ENCODE measurements at regions not wholly inside any gene's neighbourhood (a gene's known extent, or its start where the extent isn't known, plus 50 kb on each side); places are given as distances from the start of the nearest gene placed in this dataset.

DNA sequence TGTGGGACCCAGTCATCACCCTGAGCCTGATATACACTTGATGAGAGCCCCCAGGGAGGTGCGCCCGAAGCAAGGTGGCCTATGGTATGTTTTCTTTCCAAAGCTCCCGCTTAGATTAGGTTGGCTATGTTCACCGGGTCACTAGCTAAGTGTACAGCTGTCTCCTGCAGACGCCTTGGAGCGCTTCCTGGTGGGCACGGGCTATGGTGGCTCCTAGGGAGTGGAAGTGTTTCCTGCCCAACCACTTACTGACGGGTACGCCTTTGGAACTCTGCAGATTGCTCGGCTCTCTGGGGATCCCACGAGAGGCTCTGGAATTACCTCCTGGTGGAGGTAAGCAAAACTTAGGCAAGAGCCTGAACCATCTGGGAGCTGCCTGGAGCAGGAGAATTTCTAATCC, 83.6 kb upstream of the CXCL12 start:
- H3K4me1 ChIP-seq (ENCODE audit: control insufficient read depth in 2 of 2, insufficient read depth in 1 of 2, low read depth in 1 of 2, low read length in 2 of 2): peaks cover 0 to 2% of the 10 kb centered on the region in 2 donors
- no peak overlapping the region for H2BK120ac ChIP-seq (ENCODE audit: low read depth, low read length)
- no peaks in the 10 kb centered on the region for H3K36me3 ChIP-seq (replicated peaks in 1 of 2; ENCODE audit: control insufficient read depth in 2 of 2, insufficient read depth in 2 of 2, low read length in 2 of 2)
- no peak overlapping the region for H3K9ac ChIP-seq (ENCODE audit: low read depth, low read length, poor library complexity)
- no peak overlapping the region for H3K4me2 ChIP-seq (ENCODE audit: insufficient read depth, low read length, poor library complexity, severe bottlenecking)
- no peaks in the 10 kb centered on the region for H3K27me3 ChIP-seq (ENCODE audit: control insufficient read depth in 3 of 3, insufficient read depth in 3 of 3, low read depth in 1 of 3, low read length in 3 of 3)
- H3K23ac ChIP-seq (ENCODE audit: low read depth, low read length, poor library complexity): no peak overlapping the region
- H3K27ac ChIP-seq (replicated peaks; ENCODE audit: low read length): no peak overlapping the region
- DNase-seq (ENCODE audit: low spot score): no peak
- H3K79me1 ChIP-seq (ENCODE audit: low read depth, low read length): no peaks in the 10 kb centered on the region
- H3K18ac ChIP-seq (ENCODE audit: low read length): no peak overlapping the region
- no peak overlapping the region for H3K14ac ChIP-seq (ENCODE audit: low read length)
- no peak overlapping the region for H4K8ac ChIP-seq (ENCODE audit: low read depth, low read length)
- no peak overlapping the region for H2BK12ac ChIP-seq (ENCODE audit: low read length)
- peaks cover 0 to 2% of the 10 kb centered on the region in 2 donors for H3K9me3 ChIP-seq (replicated peaks in 1 of 2; ENCODE audit: control insufficient read depth in 2 of 2, insufficient read depth in 1 of 2, low read depth in 1 of 2, low read length in 2 of 2)
- H3K4me3 ChIP-seq (ENCODE audit: low read length in 2 of 2): no peak overlapping the region
- no peak overlapping the region for H4K91ac ChIP-seq (ENCODE audit: low read depth, low read length, poor library complexity)
- H2BK15ac ChIP-seq (ENCODE audit: low read length): no peak overlapping the region
- no peak overlapping the region for H2AFZ ChIP-seq (ENCODE audit: low read length)
- no peak overlapping the region for H3K4ac ChIP-seq (ENCODE audit: low read length)
- no CpG with 5 or more reads among the region's 11 CpGs for WGBS, 2 donors (ENCODE audit: extremely low coverage in 2 of 2, insufficient read length in 2 of 2, insufficient replicate concordance in 1 of 2)
- no peak overlapping the region for H2AK5ac ChIP-seq (ENCODE audit: low read depth, low read length)
- H2BK5ac ChIP-seq (ENCODE audit: low read length): no peak overlapping the region

- no peak overlapping the region for H2BK15ac ChIP-seq (ENCODE audit: low read length)
- no peak overlapping the region for H4K91ac ChIP-seq (ENCODE audit: low read depth, low read length, poor library complexity)
- no peak overlapping the region for H2BK120ac ChIP-seq (ENCODE audit: low read depth, low read length)
- H3K36me3 ChIP-seq (replicated peaks in 1 of 2; ENCODE audit: control insufficient read depth in 2 of 2, insufficient read depth in 2 of 2, low read length in 2 of 2): no peaks in the 10 kb centered on the region
- peak overlapping the region; percentile 2 for H3K9ac ChIP-seq (ENCODE audit: low read depth, low read length, poor library complexity)
- no peak overlapping the region for H3K14ac ChIP-seq (ENCODE audit: low read length)
- no peak overlapping the region for H2BK12ac ChIP-seq (ENCODE audit: low read length)
- no peak for DNase-seq (ENCODE audit: low spot score)
- peaks cover 0 to 2% of the 10 kb centered on the region in 2 donors for H3K9me3 ChIP-seq (replicated peaks in 1 of 2; ENCODE audit: control insufficient read depth in 2 of 2, insufficient read depth in 1 of 2, low read depth in 1 of 2, low read length in 2 of 2)
- H3K18ac ChIP-seq (ENCODE audit: low read length): no peak overlapping the region
- no peak overlapping the region for H3K27ac ChIP-seq (replicated peaks; ENCODE audit: low read length)
- H3K23ac ChIP-seq (ENCODE audit: low read depth, low read length, poor library complexity): no peak overlapping the region
- no peak overlapping the region for H4K8ac ChIP-seq (ENCODE audit: low read depth, low read length)
- H3K27me3 ChIP-seq (ENCODE audit: control insufficient read depth in 3 of 3, insufficient read depth in 3 of 3, low read depth in 1 of 3, low read length in 3 of 3): no peaks in the 10 kb centered on the region
- H3K4me1 ChIP-seq (ENCODE audit: control insufficient read depth in 2 of 2, insufficient read depth in 1 of 2, low read depth in 1 of 2, low read length in 2 of 2): peaks cover 0 to 2% of the 10 kb centered on the region in 2 donors
- no peak overlapping the region for H3K4me2 ChIP-seq (ENCODE audit: insufficient read depth, low read length, poor library complexity, severe bottlenecking)
- H2AFZ ChIP-seq (ENCODE audit: low read length): no peak overlapping the region
- H2BK5ac ChIP-seq (ENCODE audit: low read length): no peak overlapping the region
- no CpG with 5 or more reads among the region's 4 CpGs for WGBS, 2 donors (ENCODE audit: extremely low coverage in 2 of 2, insufficient read length in 2 of 2, insufficient replicate concordance in 1 of 2)
- H3K4ac ChIP-seq (ENCODE audit: low read length): no peak overlapping the region
- no peak overlapping the region for H3K4me3 ChIP-seq (ENCODE audit: low read length in 2 of 2)
- H2AK5ac ChIP-seq (ENCODE audit: low read depth, low read length): no peak overlapping the region
- H3K79me1 ChIP-seq (ENCODE audit: low read depth, low read length): no peaks in the 10 kb centered on the region
Observed at GRCh38 chr10:44468965-44469364, 84.1 kb upstream of the CXCL12 start.

DNA sequence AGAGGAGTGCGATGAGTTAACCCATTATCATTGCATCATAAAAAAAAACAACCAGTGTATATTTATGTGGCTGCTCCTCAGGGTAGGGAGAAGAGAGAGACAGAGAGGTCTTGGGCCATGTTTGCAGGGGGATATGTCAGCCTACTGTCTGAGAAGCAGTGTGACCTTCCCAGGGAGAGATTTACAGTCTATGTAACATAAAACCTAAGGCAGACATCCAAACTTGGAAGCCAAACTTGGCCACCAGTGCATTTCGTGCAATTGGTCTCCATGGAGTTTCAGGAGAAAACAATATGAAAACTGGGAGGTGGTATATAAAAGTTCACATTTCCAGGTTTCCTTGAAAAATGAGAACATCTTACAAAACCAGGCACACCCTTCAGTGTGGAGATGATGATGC, 85.9 kb upstream of the CXCL12 start:
- no peak overlapping the region for H3K14ac ChIP-seq (ENCODE audit: low read length)
- no peak overlapping the region for H3K18ac ChIP-seq (ENCODE audit: low read length)
- peaks cover 0 to 2% of the 10 kb centered on the region in 2 donors for H3K9me3 ChIP-seq (replicated peaks in 1 of 2; ENCODE audit: control insufficient read depth in 2 of 2, insufficient read depth in 1 of 2, low read depth in 1 of 2, low read length in 2 of 2)
- no peaks in the 10 kb centered on the region for H3K27me3 ChIP-seq (ENCODE audit: control insufficient read depth in 3 of 3, insufficient read depth in 3 of 3, low read depth in 1 of 3, low read length in 3 of 3)
- no peak overlapping the region for H4K8ac ChIP-seq (ENCODE audit: low read depth, low read length)
- H4K91ac ChIP-seq (ENCODE audit: low read depth, low read length, poor library complexity): no peak overlapping the region
- no peak overlapping the region for H3K9ac ChIP-seq (ENCODE audit: low read depth, low read length, poor library complexity)
- no peak overlapping the region for H2AK5ac ChIP-seq (ENCODE audit: low read depth, low read length)
- no peak overlapping the region for H3K4ac ChIP-seq (ENCODE audit: low read length)
- H3K4me1 ChIP-seq (ENCODE audit: control insufficient read depth in 2 of 2, insufficient read depth in 1 of 2, low read depth in 1 of 2, low read length in 2 of 2): peaks cover 0 to 1% of the 10 kb centered on the region in 2 donors
- H2BK15ac ChIP-seq (ENCODE audit: low read length): no peak overlapping the region
- no peak overlapping the region for H2BK120ac ChIP-seq (ENCODE audit: low read depth, low read length)
- no peaks in the 10 kb centered on the region for H3K36me3 ChIP-seq (replicated peaks in 1 of 2; ENCODE audit: control insufficient read depth in 2 of 2, insufficient read depth in 2 of 2, low read length in 2 of 2)
- DNase-seq (ENCODE audit: low spot score): no peak
- H2BK12ac ChIP-seq (ENCODE audit: low read length): no peak overlapping the region
- H2AFZ ChIP-seq (ENCODE audit: low read length): no peak overlapping the region
- H3K4me2 ChIP-seq (ENCODE audit: insufficient read depth, low read length, poor library complexity, severe bottlenecking): no peak overlapping the region
- H3K27ac ChIP-seq (replicated peaks; ENCODE audit: low read length): no peak overlapping the region
- H3K79me1 ChIP-seq (ENCODE audit: low read depth, low read length): no peaks in the 10 kb centered on the region
- no peak overlapping the region for H2BK5ac ChIP-seq (ENCODE audit: low read length)
- no peak overlapping the region for H3K4me3 ChIP-seq (ENCODE audit: low read length in 2 of 2)
- H3K23ac ChIP-seq (ENCODE audit: low read depth, low read length, poor library complexity): no peak overlapping the region
- no CpG with 5 or more reads among the region's 2 CpGs for WGBS, 2 donors (ENCODE audit: extremely low coverage in 2 of 2, insufficient read length in 2 of 2, insufficient replicate concordance in 1 of 2)

GRCh38 chr10:44471410-44471809, 86.5 kb upstream of the CXCL12 start:
- Histone ChIP-seq H4K91ac (ENCODE audit: low read depth, low read length, poor library complexity) (no peak overlapping the region), H3K79me1 (ENCODE audit: low read depth, low read length) (no peaks in the 10 kb centered on the region), H3K23ac (ENCODE audit: low read depth, low read length, poor library complexity) (no peak overlapping the region), H2BK15ac (ENCODE audit: low read length) (no peak overlapping the region), H3K9me3 (replicated peaks in 1 of 2; ENCODE audit: control insufficient read depth in 2 of 2, insufficient read depth in 1 of 2, low read depth in 1 of 2, low read length in 2 of 2) (peaks cover 0 to 2% of the 10 kb centered on the region in 2 donors), H3K27me3 (ENCODE audit: control insufficient read depth in 3 of 3, insufficient read depth in 3 of 3, low read depth in 1 of 3, low read length in 3 of 3) (no peaks in the 10 kb centered on the region), H2AK5ac (ENCODE audit: low read depth, low read length) (no peak overlapping the region), H3K4ac (ENCODE audit: low read length) (no peak overlapping the region), H3K14ac (ENCODE audit: low read length) (no peak overlapping the region), H3K9ac (ENCODE audit: low read depth, low read length, poor library complexity) (no peak overlapping the region), H3K4me2 (ENCODE audit: insufficient read depth, low read length, poor library complexity, severe bottlenecking) (no peak overlapping the region), H3K36me3 (replicated peaks in 1 of 2; ENCODE audit: control insufficient read depth in 2 of 2, insufficient read depth in 2 of 2, low read length in 2 of 2) (no peaks in the 10 kb centered on the region), H2AFZ (ENCODE audit: low read length) (no peak overlapping the region), H3K4me3 (ENCODE audit: low read length in 2 of 2) (no peak overlapping the region), H4K8ac (ENCODE audit: low read depth, low read length) (no peak overlapping the region), H3K18ac (ENCODE audit: low read length) (no peak overlapping the region), H2BK12ac (ENCODE audit: low read length) (no peak overlapping the region), H2BK120ac (ENCODE audit: low read depth, low read length) (no peak overlapping the region), H2BK5ac (ENCODE audit: low read length) (no peak overlapping the region), H3K4me1 (ENCODE audit: control insufficient read depth in 2 of 2, insufficient read depth in 1 of 2, low read depth in 1 of 2, low read length in 2 of 2) (no peaks in the 10 kb centered on the region), H3K27ac (replicated peaks; ENCODE audit: low read length) (no peak overlapping the region)
- DNase-seq (ENCODE audit: low spot score): no peak
- WGBS, 2 donors (ENCODE audit: extremely low coverage in 2 of 2, insufficient read length in 2 of 2, insufficient replicate concordance in 1 of 2): no CpG with 5 or more reads among the region's 5 CpGs

All from neuronal stem cell (in vitro differentiated cells).